Right atrium auricular region (tissue), 2 donors: ENCODE measurements at regions not wholly inside any gene's neighbourhood (a gene's known extent, or its start where the extent isn't known, plus 50 kb on each side); places are given as distances from the start of the nearest gene placed in this dataset.

Experiments
- DNase-seq: peaks from one replicate; pipeline ENCODE4 v3.0.0-alpha.2; 2019; ENCODE audit warnings: low spot score
- H3K27ac ChIP-seq, 2 donors: fragments of 200-600 bp; sonication (generic); 1 replicate in 1 of 2; 2 replicates in 1 of 2; pipeline ENCODE4 v1.5.1; 2016 to 2019
- H3K27me3 ChIP-seq, 2 donors: fragments of 200-600 bp; sonication (generic); one replicate each; pipeline versions ENCODE4 v1.5.1 to v1.6.0; 2017 to 2019
- H3K36me3 ChIP-seq: fragments of 200-600 bp; sonication (generic); one replicate; pipeline ENCODE4 v1.5.1; 2016
- H3K4me1 ChIP-seq, 2 donors: fragments of 200-600 bp; sonication (generic); one replicate each; pipeline versions ENCODE4 v1.5.1 to v1.6.0; 2017 to 2019
- H3K4me3 ChIP-seq, 2 donors: fragments of 200-600 bp; sonication (generic); 1 replicate in 1 of 2; 2 replicates in 1 of 2; pipeline ENCODE4 v1.5.1; 2017 to 2019; ENCODE audit warnings: mild to moderate bottlenecking in 1 of 2, moderate library complexity in 1 of 2
- H3K9me3 ChIP-seq, 2 donors: fragments of 200-600 bp; sonication (generic); one replicate each; pipeline ENCODE4 v1.5.1; 2019
- CTCF ChIP-seq, 2 donors: fragments of 200-600 bp; sonication (generic); IDR thresholded peaks; one replicate each; pipeline ENCODE4 v1.5.1; 2019; ENCODE audit warnings: antibody characterized with exemption in 2 of 2

DNA sequence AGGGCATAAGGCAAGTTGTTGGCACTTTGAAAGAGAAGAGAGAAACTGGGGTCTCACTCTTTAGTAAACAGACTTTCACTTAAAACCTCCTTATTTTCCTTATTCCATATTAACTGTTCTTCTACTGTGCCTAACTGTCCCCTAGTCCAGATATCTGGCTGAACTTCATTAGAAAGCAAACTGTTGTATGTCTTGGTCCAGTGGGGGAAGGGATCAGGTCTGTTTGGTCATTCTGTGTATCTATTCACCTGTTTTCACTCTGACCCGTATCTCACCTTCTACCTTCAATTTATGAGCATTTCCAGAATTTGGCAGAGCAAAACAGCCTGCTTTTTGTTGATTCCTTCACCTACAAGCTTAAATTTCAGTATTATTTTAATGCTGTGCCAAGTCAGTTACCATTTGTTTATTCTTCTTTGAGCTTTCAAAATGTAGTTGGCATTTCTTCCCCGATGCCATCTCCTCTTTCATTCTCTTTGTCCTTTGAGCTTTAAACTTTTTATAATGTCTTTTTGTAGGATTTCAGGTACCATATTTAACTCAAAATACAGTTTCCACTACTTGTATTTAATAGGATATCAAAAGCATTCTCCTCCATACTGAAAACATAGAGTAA lies 188.6 kb upstream of the PPARGC1A start:
- no peaks in the 10 kb centered on the region for H3K9me3 ChIP-seq
- DNase-seq, result no peak
- no peak overlapping the region for H3K27ac ChIP-seq
- H3K36me3 ChIP-seq, result no peaks in the 10 kb centered on the region
- H3K4me1 ChIP-seq, result no peaks in the 10 kb centered on the region
- no peak for TF ChIP-seq CTCF (IDR thresholded peaks at IDR 0.05)
- no peak overlapping the region for H3K4me3 ChIP-seq
- H3K27me3 ChIP-seq, result no peaks in the 10 kb centered on the region

GRCh38 chr4:24076811-24077210 lies 187.0 kb upstream of the PPARGC1A start:
- H3K27ac ChIP-seq, result no peak overlapping the region
- no peak for TF ChIP-seq CTCF (IDR thresholded peaks at IDR 0.05)
- H3K9me3 ChIP-seq, result no peaks in the 10 kb centered on the region
- DNase-seq, result no peak
- no peaks in the 10 kb centered on the region for H3K36me3 ChIP-seq
- no peaks in the 10 kb centered on the region for H3K27me3 ChIP-seq
- no peak overlapping the region for H3K4me3 ChIP-seq
- no peaks in the 10 kb centered on the region for H3K4me1 ChIP-seq

- Histone ChIP-seq H3K27ac (no peak overlapping the region), H3K9me3 (no peaks in the 10 kb centered on the region), H3K4me3 (no peak overlapping the region), H3K4me1 (no peaks in the 10 kb centered on the region), H3K27me3 (no peaks in the 10 kb centered on the region), H3K36me3 (no peaks in the 10 kb centered on the region)
- TF ChIP-seq CTCF (IDR thresholded peaks at IDR 0.05), result no peak
- no peak for DNase-seq
Observed at GRCh38 chr4:24073948-24074347, 184.1 kb upstream of the PPARGC1A start.

- Histone ChIP-seq H3K4me1 (no peaks in the 10 kb centered on the region), H3K27ac (no peak overlapping the region), H3K36me3 (no peaks in the 10 kb centered on the region), H3K4me3 (no peak overlapping the region), H3K9me3 (no peaks in the 10 kb centered on the region), H3K27me3 (no peaks in the 10 kb centered on the region)
- TF ChIP-seq CTCF (IDR thresholded peaks at IDR 0.05), result no peak
- no peak for DNase-seq
Observed at GRCh38 chr4:24071612-24072372, 181.9 kb upstream of the PPARGC1A start.

DNA sequence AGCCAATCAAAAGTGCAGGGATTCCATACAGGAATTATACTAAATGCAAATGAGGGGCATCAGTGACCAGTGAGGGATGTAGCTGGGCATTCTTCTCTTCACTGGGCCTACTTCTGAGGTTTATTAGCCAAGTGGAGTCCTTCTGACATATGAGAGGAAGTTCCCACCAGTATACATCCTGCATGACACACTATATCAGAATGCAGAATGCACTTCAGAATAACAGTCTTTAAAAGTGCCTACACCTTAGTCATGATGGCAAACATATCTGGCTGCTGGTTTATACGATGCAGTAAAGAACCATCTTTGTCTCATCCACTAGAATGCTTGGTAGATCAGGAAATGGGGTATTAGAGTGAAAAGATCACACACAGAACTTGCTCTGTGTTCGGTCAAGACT lies 180.3 kb upstream of the PPARGC1A start:
- Histone ChIP-seq H3K9me3 (no peaks in the 10 kb centered on the region), H3K4me3 (no peak overlapping the region), H3K27ac (no peak overlapping the region), H3K36me3 (no peaks in the 10 kb centered on the region), H3K4me1 (no peaks in the 10 kb centered on the region), H3K27me3 (no peaks in the 10 kb centered on the region)
- no peak for DNase-seq
- TF ChIP-seq CTCF (IDR thresholded peaks at IDR 0.05), result no peak
